ENCODE measurements at regions not wholly inside any gene's neighbourhood (a gene's known extent, or its start where the extent isn't known, plus 50 kb on each side); places are given as distances from the start of the nearest gene placed in this dataset.

DNA sequence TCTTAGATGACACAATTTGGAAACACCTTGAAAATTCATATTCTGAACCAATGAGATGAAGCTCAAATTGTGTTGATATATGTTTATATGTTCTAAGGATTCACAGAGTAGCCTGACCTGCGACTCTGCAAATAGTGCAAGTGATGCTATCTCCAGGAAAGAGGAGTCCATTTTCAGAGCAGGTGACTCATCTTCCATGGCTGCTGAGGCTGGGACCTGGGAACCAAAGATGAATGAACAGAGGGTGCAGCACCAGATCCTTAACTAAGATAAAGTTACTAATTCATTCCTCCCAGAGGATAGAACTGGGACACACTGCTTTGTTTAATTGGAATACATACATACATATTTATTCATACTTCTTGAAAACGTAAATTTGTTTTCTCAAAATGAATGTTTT lies 240.6 kb upstream of the SEMA3C start:
- TF ChIP-seq CTCF (IDR thresholded peaks at IDR 0.05; ENCODE audit: insufficient read depth, low read depth, low read length) (no peak), EZH2 (IDR thresholded peaks at IDR 0.05; ENCODE audit: insufficient read depth, low read length) (no peak)

Data from astrocyte (in vitro differentiated cells and primary cell).